AG10803 (cell line): ENCODE measurements at regions not wholly inside any gene's neighbourhood (a gene's known extent, or its start where the extent isn't known, plus 50 kb on each side); places are given as distances from the start of the nearest gene placed in this dataset.
"Not testable (repeated sequence)": the region's sequence is repeated elsewhere in the genome, so short reads cannot be mapped to it uniquely, and the experiment has no call there.

Experiments used
- DNase-seq: peaks from one replicate; pipeline ENCODE4 v3.0.0; 2010; ENCODE audit warnings: low read depth
- H3K4me3 ChIP-seq: 2 replicates; pipeline ENCODE4 v1.5.1; 2011; ENCODE audit warnings: mild to moderate bottlenecking, low read length, control low read depth
- CTCF ChIP-seq: conservative IDR thresholded peaks from 2 replicates; pipeline ENCODE4 v1.5.1; 2011; ENCODE audit warnings: mild to moderate bottlenecking, low read length, control low read depth, inconsistent platforms

GRCh38 chr11:96715208-96715607 is 325.4 kb downstream of the JRKL start:
- TF ChIP-seq CTCF, result no peak
- DNase-seq, result peak; percentile 1
- H3K4me3 ChIP-seq, result no peak overlapping the region

GRCh38 chr11:96736601-96737000 is 346.8 kb downstream of the JRKL start:
- H3K4me3 ChIP-seq, result no peak overlapping the region
- DNase-seq, result peak; percentile 29
- no peak for TF ChIP-seq CTCF

- DNase-seq, result no peak
- no peak overlapping the region for H3K4me3 ChIP-seq
- TF ChIP-seq CTCF, result no peak
Measured at GRCh38 chr11:96738311-96738710, 348.5 kb downstream of the JRKL start.

GRCh38 chr11:96741068-96741467 is 351.3 kb downstream of the JRKL start:
- peak; percentile 45 for DNase-seq
- no peak overlapping the region for H3K4me3 ChIP-seq
- TF ChIP-seq CTCF, result no peak

GRCh38 chr11:96744697-96745096 is 354.9 kb downstream of the JRKL start:
- no peak overlapping the region for H3K4me3 ChIP-seq
- DNase-seq, result peak; percentile 1
- no peak for TF ChIP-seq CTCF

GRCh38 chr11:96748639-96749370 is 359.0 kb downstream of the JRKL start:
- DNase-seq, result peak; percentile 58
- TF ChIP-seq CTCF, result no peak
- H3K4me3 ChIP-seq, result no peak overlapping the region

- DNase-seq, result not testable (repeated sequence)
Measured at GRCh38 chr11:96751807-96752206, 362.0 kb downstream of the JRKL start.

More at GRCh38 chr11:96751807-96752206, 362.0 kb downstream of the JRKL start:
- not testable (repeated sequence) for H3K4me3 ChIP-seq
